HUES6 (cell line): ENCODE measurements at regions not wholly inside any gene's neighbourhood (a gene's known extent, or its start where the extent isn't known, plus 50 kb on each side); places are given as distances from the start of the nearest gene placed in this dataset.

ENCODE experiments used
- H3K27ac ChIP-seq: 2 replicates; pipeline ENCODE4 v1.7.0; 2013; ENCODE audit warnings: low read depth, mild to moderate bottlenecking, low read length, inconsistent platforms
- H3K27me3 ChIP-seq: 2 replicates; pipeline ENCODE4 v1.6.1; 2013; ENCODE audit warnings: low read length; ENCODE audit not compliant: control insufficient read depth, insufficient read depth
- H3K36me3 ChIP-seq: 2 replicates; pipeline ENCODE4 v1.6.1; 2013; ENCODE audit warnings: low read length; ENCODE audit not compliant: control insufficient read depth, insufficient read depth
- H3K4me1 ChIP-seq: 2 replicates; pipeline ENCODE4 v1.6.1; 2013; ENCODE audit warnings: low read length; ENCODE audit not compliant: control insufficient read depth, insufficient read depth
- H3K4me3 ChIP-seq: 2 replicates; pipeline ENCODE4 v1.5.1; 2013; ENCODE audit warnings: low read depth, low read length
- H3K9ac ChIP-seq: one replicate; pipeline ENCODE4 v1.6.1; 2013; ENCODE audit warnings: mild to moderate bottlenecking, low read length
- H3K9me3 ChIP-seq: 2 replicates; pipeline ENCODE4 v1.6.1; 2013; ENCODE audit warnings: low read depth, low read length; ENCODE audit not compliant: control insufficient read depth, insufficient read depth

DNA sequence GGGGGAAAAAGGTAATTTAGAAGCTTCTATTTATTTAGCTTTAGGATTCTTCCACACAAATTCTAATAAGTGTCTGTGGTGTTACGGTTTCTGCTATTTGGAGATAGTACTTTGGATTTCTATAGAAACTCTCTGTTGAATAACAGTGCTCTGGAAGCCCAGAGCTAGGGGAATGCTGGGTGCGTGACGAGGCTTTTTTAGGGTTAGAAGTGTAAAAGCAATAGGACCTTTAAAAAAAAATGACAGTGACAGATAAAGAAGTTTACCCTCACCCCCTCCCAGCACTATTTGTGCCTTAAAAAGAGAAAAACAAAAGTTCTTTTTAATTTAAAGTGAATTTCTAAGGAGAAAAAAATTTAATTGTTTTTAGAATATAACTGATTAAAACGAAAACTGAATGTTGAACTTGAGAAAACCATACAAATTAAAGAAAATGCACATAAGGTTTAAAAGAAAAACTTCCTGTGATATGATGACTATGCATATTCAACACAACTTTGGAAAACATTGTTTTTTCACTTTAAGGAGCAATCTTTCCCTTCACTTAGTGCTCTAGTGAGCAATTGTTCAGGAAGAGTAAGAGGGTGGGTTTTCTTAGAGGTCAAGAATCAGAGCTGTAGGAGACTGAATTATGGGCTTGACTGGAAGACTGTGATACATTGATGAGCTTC lies 89.6 kb upstream of the RIPOR2 start:
- Histone ChIP-seq H3K27me3 (no peaks in the 10 kb centered on the region), H3K36me3 (no peaks in the 10 kb centered on the region), H3K9me3 (no peaks in the 10 kb centered on the region), H3K27ac (no peak overlapping the region), H3K4me1 (peaks cover 7% of the 10 kb centered on the region; the same call in 1 of the 2 replicates), H3K9ac (no peak overlapping the region), H3K4me3 (no peak overlapping the region)

DNA sequence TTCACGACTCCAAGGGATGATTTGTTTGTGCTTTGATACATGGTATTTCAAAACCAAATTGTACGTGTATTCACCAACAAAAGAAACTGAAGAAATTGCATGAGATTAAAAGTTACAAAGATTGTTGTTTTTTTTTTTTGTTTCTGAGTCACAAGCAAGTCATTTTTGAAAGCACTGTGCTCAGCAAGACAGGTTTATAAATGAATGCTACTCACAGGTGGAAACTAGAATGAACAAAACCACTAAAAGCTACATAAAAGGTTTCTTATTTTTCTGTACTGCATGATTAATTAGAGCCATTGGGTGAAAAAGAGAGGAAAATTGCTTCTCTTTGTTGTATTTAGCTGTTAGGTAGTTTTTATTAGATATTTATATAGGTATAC lies 90.2 kb upstream of the RIPOR2 start:
- no peak overlapping the region for H3K9ac ChIP-seq
- no peaks in the 10 kb centered on the region for H3K36me3 ChIP-seq
- H3K4me3 ChIP-seq = no peak overlapping the region
- H3K27me3 ChIP-seq = no peaks in the 10 kb centered on the region
- peaks cover 7% of the 10 kb centered on the region; the same call in 1 of the 2 replicates for H3K4me1 ChIP-seq
- H3K27ac ChIP-seq = no peak overlapping the region
- H3K9me3 ChIP-seq = no peaks in the 10 kb centered on the region

DNA sequence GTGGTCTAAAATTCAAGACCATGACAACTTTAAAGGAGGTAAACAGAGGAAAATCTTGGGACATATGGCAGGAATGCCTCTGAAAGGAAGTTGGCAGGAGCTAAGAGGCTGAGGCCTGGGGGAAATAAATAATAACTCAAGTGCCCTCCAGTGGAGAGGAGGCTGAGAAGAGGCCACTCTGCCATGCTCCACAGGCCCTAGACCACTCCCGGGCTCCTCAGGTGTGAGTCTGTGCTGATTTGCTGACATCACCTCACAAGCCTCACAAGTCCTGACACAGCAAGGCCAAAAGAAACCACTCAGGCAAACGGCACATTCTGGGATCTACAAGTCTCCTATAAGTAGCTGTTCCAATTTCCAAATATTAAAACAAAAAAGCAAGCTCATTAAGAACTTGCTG lies 91.0 kb upstream of the RIPOR2 start:
- no peak overlapping the region for H3K27ac ChIP-seq
- no peaks in the 10 kb centered on the region for H3K36me3 ChIP-seq
- H3K4me3 ChIP-seq = no peak overlapping the region
- no peaks in the 10 kb centered on the region for H3K9me3 ChIP-seq
- no peaks in the 10 kb centered on the region for H3K27me3 ChIP-seq
- H3K4me1 ChIP-seq = peaks cover 7% of the 10 kb centered on the region; the same call in 1 of the 2 replicates
- H3K9ac ChIP-seq = no peak overlapping the region

DNA sequence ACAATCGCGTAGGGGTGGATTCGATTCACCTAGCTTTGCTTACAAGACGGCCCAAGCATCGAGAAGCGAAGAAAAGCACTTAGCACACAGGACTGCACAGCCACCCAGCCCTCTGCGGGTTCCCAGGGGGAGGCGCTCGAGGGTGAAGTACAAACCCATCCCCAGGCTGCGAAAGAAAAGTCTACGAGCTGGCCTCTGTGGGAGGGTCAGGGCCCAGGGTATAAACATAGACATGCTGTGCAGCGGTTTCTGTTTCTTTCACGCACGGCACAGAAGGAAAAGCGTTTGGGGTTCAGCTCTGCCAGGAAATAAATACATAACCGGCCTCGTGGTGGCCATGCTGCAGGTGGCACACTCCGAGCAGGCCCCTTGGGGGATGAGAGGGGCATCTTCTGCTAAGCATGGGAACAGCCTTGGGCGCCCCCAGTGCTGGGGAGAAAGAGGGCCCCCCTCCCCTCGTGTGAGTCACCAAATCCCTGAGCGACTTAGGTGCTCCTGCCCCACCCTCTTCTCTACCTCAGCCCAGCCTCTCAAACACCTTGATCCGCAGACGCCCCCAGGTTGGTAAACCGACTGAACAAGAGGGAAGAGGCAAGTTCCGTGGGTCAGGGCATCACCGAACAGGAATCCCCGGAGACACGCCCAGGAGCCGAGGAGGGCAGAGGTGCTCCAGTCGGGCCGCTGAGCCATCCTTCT lies 91.6 kb upstream of the RIPOR2 start:
- H3K9me3 ChIP-seq = no peaks in the 10 kb centered on the region
- no peaks in the 10 kb centered on the region for H3K36me3 ChIP-seq
- H3K9ac ChIP-seq = no peak overlapping the region
- no peak overlapping the region for H3K4me3 ChIP-seq
- H3K27me3 ChIP-seq = no peaks in the 10 kb centered on the region
- H3K27ac ChIP-seq = no peak overlapping the region
- H3K4me1 ChIP-seq = peaks cover 7% of the 10 kb centered on the region; the same call in 1 of the 2 replicates

DNA sequence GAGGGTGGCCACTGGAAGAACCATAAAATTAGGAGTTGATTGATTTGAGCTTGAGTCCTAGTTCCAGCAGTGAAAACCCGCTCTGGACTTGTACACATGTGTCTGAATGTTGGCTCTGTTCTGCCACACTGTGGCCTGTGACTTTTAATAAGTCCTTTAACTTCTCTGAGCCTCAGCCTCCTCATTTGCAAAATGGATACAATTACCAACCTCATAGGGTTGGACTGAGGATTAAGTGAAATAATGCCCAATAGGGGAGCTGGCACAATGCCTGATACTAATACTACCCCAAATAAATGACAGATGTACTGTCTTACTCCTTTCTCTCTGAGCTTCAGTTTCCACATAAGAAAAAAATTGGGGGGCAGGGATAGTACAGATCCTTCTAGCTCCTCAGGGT lies 92.6 kb upstream of the RIPOR2 start:
- Histone ChIP-seq H3K9ac (no peak overlapping the region), H3K4me3 (no peak overlapping the region), H3K27ac (no peak overlapping the region), H3K36me3 (no peaks in the 10 kb centered on the region), H3K4me1 (peaks cover 7% of the 10 kb centered on the region; the same call in 1 of the 2 replicates), H3K9me3 (no peaks in the 10 kb centered on the region), H3K27me3 (no peaks in the 10 kb centered on the region)

DNA sequence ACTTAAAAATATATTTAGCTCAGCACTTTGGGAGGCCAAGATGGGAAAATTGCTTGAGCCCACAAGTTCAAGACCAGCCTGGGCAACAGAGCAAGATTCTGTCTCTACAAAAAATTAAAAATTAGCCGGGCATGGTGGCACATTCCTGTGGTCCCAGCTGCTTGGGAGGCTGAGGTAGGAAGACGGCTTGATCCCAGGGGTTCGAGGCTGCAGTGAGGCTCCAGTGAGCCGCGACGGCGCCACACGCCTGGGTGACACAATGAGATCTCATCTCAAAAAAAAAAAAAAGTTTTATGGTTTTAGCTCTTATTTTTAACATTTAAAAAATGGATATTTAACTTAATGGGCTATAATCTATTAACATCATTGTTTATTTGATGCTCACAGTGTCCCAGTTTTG lies 97.2 kb upstream of the RIPOR2 start:
- no peaks in the 10 kb centered on the region for H3K36me3 ChIP-seq
- H3K27me3 ChIP-seq = no peaks in the 10 kb centered on the region
- H3K9me3 ChIP-seq = no peaks in the 10 kb centered on the region
- H3K4me1 ChIP-seq = no peaks in the 10 kb centered on the region; the same call in 1 of the 2 replicates
- H3K9ac ChIP-seq = no peak overlapping the region
- H3K27ac ChIP-seq = no peak overlapping the region
- H3K4me3 ChIP-seq = no peak overlapping the region

DNA sequence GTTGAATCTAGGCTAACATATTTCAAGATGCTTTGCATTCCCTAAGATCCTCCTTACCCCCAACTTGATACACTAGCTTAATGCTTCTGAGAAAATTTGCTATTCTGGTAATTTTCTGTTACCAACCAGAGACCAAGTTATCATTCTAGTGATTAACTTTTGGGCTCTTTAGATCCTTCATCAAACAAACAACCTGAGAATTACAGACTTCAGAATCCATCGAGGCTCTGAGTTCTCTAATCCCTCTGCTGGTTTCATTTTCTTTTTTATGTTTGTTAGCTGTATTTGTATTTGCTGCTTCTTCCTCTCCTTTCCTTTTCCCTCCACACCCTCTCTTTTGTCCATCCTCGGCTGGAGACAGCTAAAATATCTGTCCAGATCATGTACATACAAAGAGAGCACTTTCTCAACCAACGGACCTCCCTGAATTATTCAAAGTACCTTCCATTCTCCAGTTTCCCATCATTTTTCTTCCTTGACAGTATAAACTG lies 98.7 kb upstream of the RIPOR2 start:
- no peaks in the 10 kb centered on the region for H3K27me3 ChIP-seq
- no peak overlapping the region for H3K9ac ChIP-seq
- H3K4me1 ChIP-seq = no peaks in the 10 kb centered on the region; the same call in 1 of the 2 replicates
- H3K9me3 ChIP-seq = no peaks in the 10 kb centered on the region
- no peak overlapping the region for H3K4me3 ChIP-seq
- no peak overlapping the region for H3K27ac ChIP-seq
- H3K36me3 ChIP-seq = no peaks in the 10 kb centered on the region

DNA sequence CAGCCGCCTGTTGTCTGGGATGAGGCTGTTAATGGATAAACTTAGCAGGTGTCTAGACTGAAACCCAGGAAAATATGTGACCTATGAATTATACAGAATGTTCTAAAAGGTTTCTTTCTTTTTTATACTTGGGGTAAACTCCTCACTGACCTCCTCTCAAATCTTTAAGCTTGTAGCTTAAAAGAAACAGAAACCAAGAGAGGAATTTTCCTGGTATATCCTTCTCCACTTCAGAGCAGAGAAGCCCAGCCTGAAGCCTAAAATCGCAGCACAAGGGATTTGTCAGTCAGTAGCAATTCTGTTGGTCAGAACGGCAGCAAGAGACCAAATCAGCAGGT lies 99.4 kb upstream of the RIPOR2 start:
- H3K9ac ChIP-seq = no peak overlapping the region
- no peaks in the 10 kb centered on the region for H3K9me3 ChIP-seq
- H3K27me3 ChIP-seq = no peaks in the 10 kb centered on the region
- H3K27ac ChIP-seq = no peak overlapping the region
- H3K36me3 ChIP-seq = no peaks in the 10 kb centered on the region
- no peaks in the 10 kb centered on the region; the same call in 1 of the 2 replicates for H3K4me1 ChIP-seq
- H3K4me3 ChIP-seq = no peak overlapping the region

DNA sequence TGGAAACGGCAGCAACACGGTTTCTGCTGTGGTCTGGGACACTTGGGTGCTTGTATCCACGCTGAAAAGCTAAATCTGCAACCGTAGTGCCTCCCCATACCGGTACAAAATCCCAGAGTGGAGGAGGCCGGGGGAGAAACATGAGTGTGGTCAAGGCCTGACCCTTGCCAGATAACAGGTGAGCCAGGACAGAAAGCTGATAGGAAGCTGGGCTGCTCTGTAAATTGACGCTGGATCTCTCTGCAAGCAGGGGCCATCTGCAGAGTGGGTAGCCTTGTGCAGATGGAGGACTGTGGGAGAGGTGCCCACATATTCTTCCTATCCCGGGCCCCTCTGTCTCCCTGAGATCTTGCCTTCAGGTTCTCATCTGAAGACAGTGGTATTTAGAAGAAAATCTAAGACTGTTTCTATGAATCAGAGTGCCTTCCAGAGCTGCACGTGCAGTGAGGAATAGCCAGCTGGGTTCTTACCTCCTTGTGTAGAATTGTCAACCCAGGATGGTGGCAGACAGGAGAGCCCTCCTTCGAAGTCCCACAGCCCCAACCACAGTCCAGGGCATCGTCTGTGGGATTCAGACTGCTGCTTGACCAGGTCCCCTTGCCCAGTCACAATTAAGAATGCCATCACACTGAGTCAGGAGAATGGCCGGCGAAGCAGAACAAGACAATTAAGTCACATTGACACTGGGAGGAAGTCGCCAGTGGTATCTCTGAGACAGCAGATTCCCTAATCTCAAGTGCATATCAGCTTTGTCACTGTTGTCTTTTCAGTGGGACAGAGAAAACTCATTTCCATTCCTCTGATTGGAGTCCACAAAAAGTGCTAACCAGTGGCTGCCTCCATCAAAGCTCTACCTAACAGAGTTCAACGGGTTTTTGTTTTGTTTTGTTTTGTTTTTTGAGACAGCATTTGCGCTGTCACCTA lies 100.0 kb upstream of the RIPOR2 start:
- Histone ChIP-seq H3K36me3 (no peaks in the 10 kb centered on the region), H3K9me3 (no peaks in the 10 kb centered on the region), H3K9ac (no peak overlapping the region), H3K27me3 (no peaks in the 10 kb centered on the region), H3K27ac (no peak overlapping the region), H3K4me1 (no peaks in the 10 kb centered on the region; the same call in 1 of the 2 replicates), H3K4me3 (no peak overlapping the region)

DNA sequence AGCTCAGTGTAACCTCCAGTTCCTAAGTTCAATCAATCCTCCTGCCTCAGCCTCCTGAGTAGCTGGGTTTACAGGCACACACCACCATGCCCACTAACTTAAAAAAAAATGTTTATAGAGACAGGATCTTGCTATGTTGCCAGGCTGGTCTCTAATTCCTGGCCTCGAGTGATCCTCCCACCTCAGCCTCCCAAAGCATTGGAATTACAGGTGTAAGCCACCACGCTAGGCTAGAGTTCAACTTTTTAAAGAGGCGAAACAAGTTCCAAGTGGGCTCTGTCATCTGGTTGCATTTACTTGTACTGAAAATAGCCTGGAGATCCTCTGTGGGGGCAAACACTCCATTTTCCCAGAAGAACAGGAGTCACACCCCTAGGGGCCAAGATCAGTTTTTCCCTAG lies 100.7 kb upstream of the RIPOR2 start:
- Histone ChIP-seq H3K9ac (no peak overlapping the region), H3K4me1 (no peaks in the 10 kb centered on the region; the same call in 1 of the 2 replicates), H3K9me3 (no peaks in the 10 kb centered on the region), H3K36me3 (no peaks in the 10 kb centered on the region), H3K27ac (no peak overlapping the region), H3K27me3 (no peaks in the 10 kb centered on the region), H3K4me3 (no peak overlapping the region)
